ENCODE measurements at regions not wholly inside any gene's neighbourhood (a gene's known extent, or its start where the extent isn't known, plus 50 kb on each side); places are given as distances from the start of the nearest gene placed in this dataset.

- Histone ChIP-seq H2AFZ (replicated peaks) (no peak overlapping the region), H3K9ac (no peak overlapping the region), H3K27ac (no peak overlapping the region), H4K20me1 (ENCODE audit: low read depth) (no peaks in the 10 kb centered on the region), H3K9me3 (ENCODE audit: low read depth) (no peaks in the 10 kb centered on the region), H3K79me2 (ENCODE audit: low read depth) (no peaks in the 10 kb centered on the region), H3F3A (ENCODE audit: low read depth) (no peaks in the 10 kb centered on the region), H3K27me3 (no peaks in the 10 kb centered on the region), H3K4me2 (no peak overlapping the region), H3K4me1 (peaks cover 9% of the 10 kb centered on the region), H3K36me3 (no peaks in the 10 kb centered on the region), H3K4me3 (no peak overlapping the region)
- TF ChIP-seq CTCF (IDR thresholded peaks at IDR 0.05) (no peak), EZH2 (IDR thresholded peaks at IDR 0.05) (no peak), EZH2phosphoT487 (IDR thresholded peaks at IDR 0.05) (no peak)
- no peak for DNase-seq (ENCODE audit: low spot score)
- Mint-ChIP-seq H3K9me3 (no peaks in the 10 kb centered on the region), H3K4me1 (peaks cover 3% of the 10 kb centered on the region), H3K36me3 (no peaks in the 10 kb centered on the region), H3K4me3 (no peak overlapping the region), H3K27me3 (ENCODE audit: insufficient read depth, low read depth) (peaks cover 7% of the 10 kb centered on the region), H3K27ac (no peak overlapping the region)
Observed at GRCh38 chr7:26495569-26495968, 203.9 kb downstream of the SNX10 start.

GRCh38 chr7:26497801-26498596 lies 206.3 kb downstream of the SNX10 start:
- no peaks in the 10 kb centered on the region for H3K36me3 Mint-ChIP-seq
- no peaks in the 10 kb centered on the region for H3K36me3 ChIP-seq
- H3K4me3 ChIP-seq, result no peak overlapping the region
- no peak overlapping the region for H3K4me2 ChIP-seq
- H3K9ac ChIP-seq, result no peak overlapping the region
- H3K4me3 Mint-ChIP-seq, result no peak overlapping the region
- no peaks in the 10 kb centered on the region for H3F3A ChIP-seq (ENCODE audit: low read depth)
- H3K27ac Mint-ChIP-seq, result no peak overlapping the region
- H3K27me3 Mint-ChIP-seq (ENCODE audit: insufficient read depth, low read depth), result peaks cover 9% of the 10 kb centered on the region
- H4K20me1 ChIP-seq (ENCODE audit: low read depth), result no peaks in the 10 kb centered on the region
- H2AFZ ChIP-seq (replicated peaks), result no peak overlapping the region
- peaks cover 5% of the 10 kb centered on the region for H3K4me1 ChIP-seq
- H3K79me2 ChIP-seq (ENCODE audit: low read depth), result no peaks in the 10 kb centered on the region
- peaks cover 3% of the 10 kb centered on the region for H3K4me1 Mint-ChIP-seq
- no peak overlapping the region for H3K27ac ChIP-seq
- H3K9me3 Mint-ChIP-seq, result no peaks in the 10 kb centered on the region
- H3K27me3 ChIP-seq, result no peaks in the 10 kb centered on the region
- TF ChIP-seq EZH2phosphoT487 (IDR thresholded peaks at IDR 0.05) (no peak), CTCF (IDR thresholded peaks at IDR 0.05) (no peak), EZH2 (IDR thresholded peaks at IDR 0.05) (no peak)
- no peak for DNase-seq (ENCODE audit: low spot score)
- no peaks in the 10 kb centered on the region for H3K9me3 ChIP-seq (ENCODE audit: low read depth)

GRCh38 chr7:26499315-26499897 lies 207.7 kb downstream of the SNX10 start:
- Histone ChIP-seq H3K4me3 (no peak overlapping the region), H3K9me3 (ENCODE audit: low read depth) (no peaks in the 10 kb centered on the region), H3K4me2 (no peak overlapping the region), H3K79me2 (ENCODE audit: low read depth) (no peaks in the 10 kb centered on the region), H3K9ac (no peak overlapping the region), H3K27ac (no peak overlapping the region), H3F3A (ENCODE audit: low read depth) (no peaks in the 10 kb centered on the region), H3K36me3 (no peaks in the 10 kb centered on the region), H4K20me1 (ENCODE audit: low read depth) (no peaks in the 10 kb centered on the region), H3K27me3 (no peaks in the 10 kb centered on the region), H2AFZ (replicated peaks) (no peak overlapping the region), H3K4me1 (no peaks in the 10 kb centered on the region)
- DNase-seq (ENCODE audit: low spot score), result no peak
- Mint-ChIP-seq H3K27me3 (ENCODE audit: insufficient read depth, low read depth) (peaks cover 11% of the 10 kb centered on the region), H3K36me3 (no peaks in the 10 kb centered on the region), H3K9me3 (no peaks in the 10 kb centered on the region), H3K4me1 (no peaks in the 10 kb centered on the region), H3K27ac (no peak overlapping the region), H3K4me3 (no peak overlapping the region)
- TF ChIP-seq EZH2 (IDR thresholded peaks at IDR 0.05) (no peak), EZH2phosphoT487 (IDR thresholded peaks at IDR 0.05) (no peak), CTCF (IDR thresholded peaks at IDR 0.05) (no peak)

Measured in neural progenitor cell (in vitro differentiated cells).